ENCODE measurements at regions not wholly inside any gene's neighbourhood (a gene's known extent, or its start where the extent isn't known, plus 50 kb on each side); places are given as distances from the start of the nearest gene placed in this dataset.

DNA sequence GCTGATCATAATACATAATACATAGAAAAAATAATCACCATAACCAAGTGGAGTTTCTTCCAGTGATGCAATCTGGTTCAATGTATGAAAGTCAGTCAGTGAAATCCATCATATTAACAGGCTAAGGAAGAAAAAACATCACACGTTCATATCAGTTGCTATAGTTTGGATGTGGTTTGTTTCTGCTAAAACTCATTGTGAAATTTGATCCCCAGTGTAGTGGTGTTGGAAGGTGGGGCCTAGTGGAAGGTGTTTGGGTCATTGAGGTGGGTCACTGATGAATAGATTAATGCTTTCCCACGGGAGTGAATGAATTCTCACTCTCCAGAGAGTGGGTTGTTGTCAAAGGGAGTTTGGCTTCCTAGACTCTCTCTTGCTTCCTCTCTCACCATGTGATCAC, 84.6 kb upstream of the PTGDR start:
- TF ChIP-seq, protein P1, sequence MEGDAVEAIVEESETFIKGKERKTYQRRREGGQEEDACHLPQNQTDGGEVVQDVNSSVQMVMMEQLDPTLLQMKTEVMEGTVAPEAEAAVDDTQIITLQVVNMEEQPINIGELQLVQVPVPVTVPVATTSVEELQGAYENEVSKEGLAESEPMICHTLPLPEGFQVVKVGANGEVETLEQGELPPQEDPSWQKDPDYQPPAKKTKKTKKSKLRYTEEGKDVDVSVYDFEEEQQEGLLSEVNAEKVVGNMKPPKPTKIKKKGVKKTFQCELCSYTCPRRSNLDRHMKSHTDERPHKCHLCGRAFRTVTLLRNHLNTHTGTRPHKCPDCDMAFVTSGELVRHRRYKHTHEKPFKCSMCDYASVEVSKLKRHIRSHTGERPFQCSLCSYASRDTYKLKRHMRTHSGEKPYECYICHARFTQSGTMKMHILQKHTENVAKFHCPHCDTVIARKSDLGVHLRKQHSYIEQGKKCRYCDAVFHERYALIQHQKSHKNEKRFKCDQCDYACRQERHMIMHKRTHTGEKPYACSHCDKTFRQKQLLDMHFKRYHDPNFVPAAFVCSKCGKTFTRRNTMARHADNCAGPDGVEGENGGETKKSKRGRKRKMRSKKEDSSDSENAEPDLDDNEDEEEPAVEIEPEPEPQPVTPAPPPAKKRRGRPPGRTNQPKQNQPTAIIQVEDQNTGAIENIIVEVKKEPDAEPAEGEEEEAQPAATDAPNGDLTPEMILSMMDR (IDR thresholded peaks at IDR 0.05), result no peak
- no peak for TF ChIP-seq POLR2A (IDR thresholded peaks at IDR 0.05)

Data from adrenal gland (tissue), 5 donors.